H9 (cell line): ENCODE measurements at regions not wholly inside any gene's neighbourhood (a gene's known extent, or its start where the extent isn't known, plus 50 kb on each side); places are given as distances from the start of the nearest gene placed in this dataset.

ENCODE experiments used
- DNase-seq: peaks from one replicate; pipeline ENCODE4 v3.0.0-alpha.2; 2017
- H2AFZ ChIP-seq: one replicate; pipeline ENCODE4 v1.6.1; 2013; ENCODE audit warnings: mild to moderate bottlenecking, low read length, control low read depth, moderate library complexity
- H2AK5ac ChIP-seq: 2 replicates; pipeline ENCODE4 v1.6.1; 2013; ENCODE audit warnings: low read length, control low read depth, mixed read lengths; ENCODE audit not compliant: insufficient read length
- H2BK120ac ChIP-seq: one replicate; pipeline ENCODE4 v1.6.1; 2013; ENCODE audit warnings: low read depth, mild to moderate bottlenecking, low read length, control low read depth, inconsistent platforms; ENCODE audit not compliant: poor library complexity, severe bottlenecking
- H2BK12ac ChIP-seq: 2 replicates; pipeline ENCODE4 v1.6.1; 2013; ENCODE audit warnings: low read length, control low read depth, mixed read lengths, low read depth; ENCODE audit not compliant: insufficient read length
- H2BK15ac ChIP-seq: 2 replicates; pipeline ENCODE4 v1.6.1; 2013; ENCODE audit warnings: low read depth, low read length, control low read depth
- H2BK20ac ChIP-seq: one replicate; pipeline ENCODE4 v1.6.1; 2013; ENCODE audit warnings: low read depth, mild to moderate bottlenecking, low read length, control low read depth, inconsistent platforms; ENCODE audit not compliant: poor library complexity, severe bottlenecking
- H2BK5ac ChIP-seq: 2 replicates; pipeline ENCODE4 v1.6.1; 2013; ENCODE audit warnings: low read length, control low read depth, mixed read lengths; ENCODE audit not compliant: insufficient read length
- H3K14ac ChIP-seq: 2 replicates; pipeline ENCODE4 v1.6.1; 2013; ENCODE audit warnings: low read length, control low read depth; ENCODE audit not compliant: insufficient read depth
- H3K18ac ChIP-seq: 2 replicates; pipeline ENCODE4 v1.6.1; 2013; ENCODE audit warnings: low read depth, mild to moderate bottlenecking, mixed read lengths, low read length, control low read depth; ENCODE audit not compliant: insufficient read length
- H3K23ac ChIP-seq: 2 replicates; pipeline ENCODE4 v1.6.1; 2013; ENCODE audit warnings: low read length, control low read depth, mixed read lengths, low read depth; ENCODE audit not compliant: insufficient read length
- H3K23me2 ChIP-seq: 2 replicates; pipeline ENCODE4 v1.6.1; 2013; ENCODE audit warnings: low read depth, mild to moderate bottlenecking, mixed read lengths, low read length, control low read depth; ENCODE audit not compliant: insufficient read length, poor library complexity, severe bottlenecking
- H3K27ac ChIP-seq: 2 replicates; pipeline ENCODE4 v1.5.1; 2013; ENCODE audit warnings: low read length, control low read depth, mixed read lengths, low read depth; ENCODE audit not compliant: insufficient read length
- H3K27me3 ChIP-seq: 2 replicates; pipeline ENCODE4 v1.6.1; 2013; ENCODE audit warnings: low read length, control low read depth, inconsistent platforms; ENCODE audit not compliant: insufficient read depth
- H3K4ac ChIP-seq: 2 replicates; pipeline ENCODE4 v1.6.1; 2013; ENCODE audit warnings: low read depth, mild to moderate bottlenecking, control low read depth, inconsistent platforms, low read length, moderate library complexity
- H3K4me1 ChIP-seq: 2 replicates; pipeline ENCODE4 v1.6.1; 2013; ENCODE audit warnings: low read length, control low read depth, inconsistent platforms; ENCODE audit not compliant: insufficient read depth
- H3K4me2 ChIP-seq: 2 replicates; pipeline ENCODE4 v1.6.1; 2013; ENCODE audit warnings: low read length, control low read depth, mixed read lengths; ENCODE audit not compliant: insufficient read length, insufficient read depth
- H3K56ac ChIP-seq: 2 replicates; pipeline ENCODE4 v1.6.1; 2013; ENCODE audit warnings: low read depth, mild to moderate bottlenecking, mixed read lengths, low read length, control low read depth; ENCODE audit not compliant: insufficient read length
- H3K79me1 ChIP-seq: 2 replicates; pipeline ENCODE4 v1.6.1; 2013; ENCODE audit warnings: low read depth, mild to moderate bottlenecking, moderate library complexity, low read length, control low read depth, inconsistent platforms; ENCODE audit not compliant: insufficient read depth, poor library complexity, severe bottlenecking
- H3K79me2 ChIP-seq: 2 replicates; pipeline ENCODE4 v1.6.1; 2013; ENCODE audit warnings: low read length, control low read depth, inconsistent platforms; ENCODE audit not compliant: insufficient read depth
- H3K9ac ChIP-seq: 2 replicates; pipeline ENCODE4 v1.6.1; 2013; ENCODE audit warnings: low read length, control low read depth, mixed read lengths; ENCODE audit not compliant: insufficient read length; ENCODE audit errors: extremely low read depth
- H3K9me3 ChIP-seq: one replicate; pipeline ENCODE4 v1.6.1; 2013; ENCODE audit warnings: low read depth, low read length, inconsistent platforms; ENCODE audit not compliant: control insufficient read depth
- H3T11ph ChIP-seq: one replicate; pipeline ENCODE4 v1.6.1; 2013; ENCODE audit warnings: mild to moderate bottlenecking, low read length, control low read depth, inconsistent platforms
- H4K20me1 ChIP-seq: one replicate; pipeline ENCODE4 v1.6.1; 2013; ENCODE audit not compliant: control insufficient read depth, insufficient read length, insufficient read depth
- H4K5ac ChIP-seq: 2 replicates; pipeline ENCODE4 v1.6.1; 2013; ENCODE audit warnings: low read depth, mild to moderate bottlenecking, mixed read lengths, low read length, control low read depth; ENCODE audit not compliant: insufficient read length
- H4K8ac ChIP-seq: replicated peaks from 2 replicates; pipeline ENCODE4 v1.6.1; 2013; ENCODE audit warnings: low read length, control low read depth, mixed read lengths, low read depth; ENCODE audit not compliant: insufficient read length
- H4K91ac ChIP-seq: 2 replicates; pipeline ENCODE4 v1.6.1; 2013; ENCODE audit warnings: low read depth, mild to moderate bottlenecking, moderate library complexity, mixed read lengths, low read length, control low read depth; ENCODE audit not compliant: insufficient read length
- H3K27ac Mint-ChIP-seq, 3 experiments: 2 replicates in 2 of 3; 3 replicates in 1 of 3; pipeline ENCODE4 v1.8.0; 2020 to 2021; ENCODE audit warnings: mixed read lengths in 3 of 3, mild to moderate bottlenecking in 1 of 3, moderate library complexity in 1 of 3
- H3K27me3 Mint-ChIP-seq: 2 replicates; pipeline ENCODE4 v1.8.0; 2021; ENCODE audit warnings: low read depth, mild to moderate bottlenecking, moderate library complexity, mixed read lengths
- H3K36me3 Mint-ChIP-seq, 3 experiments: 2 replicates in 2 of 3; 3 replicates in 1 of 3; pipeline ENCODE4 v1.8.0; 2020 to 2021; ENCODE audit warnings: low read depth in 3 of 3, mixed read lengths in 3 of 3; ENCODE audit not compliant: insufficient read depth in 1 of 3
- H3K4me1 Mint-ChIP-seq, 2 experiments: 2 replicates each; pipeline ENCODE4 v1.8.0; 2020; ENCODE audit warnings: mixed read lengths in 2 of 2
- H3K4me3 Mint-ChIP-seq, 2 experiments: 2 replicates in 1 of 2; 3 replicates in 1 of 2; pipeline ENCODE4 v1.8.0; 2020 to 2021; ENCODE audit warnings: mild to moderate bottlenecking in 2 of 2, mixed read lengths in 2 of 2, moderate library complexity in 1 of 2
- H3K9me3 Mint-ChIP-seq, 2 experiments: 2 replicates in 1 of 2; 3 replicates in 1 of 2; pipeline ENCODE4 v1.8.0; 2020; ENCODE audit warnings: mild to moderate bottlenecking in 2 of 2, mixed read lengths in 2 of 2, moderate library complexity in 1 of 2
- WGBS: extraction: QIAGEN DNeasy Blood & Tissue Kit; methylation state at CpG from one replicate; pipeline ENCODE4 v1.1.7; 2013; ENCODE audit warnings: missing lambda C conversion rate, low lambda C conversion rate, mixed read lengths; ENCODE audit not compliant: insufficient read length; ENCODE audit errors: extremely low coverage; 5-methylcytosine and 5-hydroxymethylcytosine counted together
- TF ChIP-seq, protein P1 (sequence below): fragments of 200-600 bp; sonication (generic); conservative IDR thresholded peaks from 3 replicates; pipeline ENCODE4 v1.8.0; 2021; ENCODE audit warnings: antibody characterized with exemption, mild to moderate bottlenecking

DNA sequence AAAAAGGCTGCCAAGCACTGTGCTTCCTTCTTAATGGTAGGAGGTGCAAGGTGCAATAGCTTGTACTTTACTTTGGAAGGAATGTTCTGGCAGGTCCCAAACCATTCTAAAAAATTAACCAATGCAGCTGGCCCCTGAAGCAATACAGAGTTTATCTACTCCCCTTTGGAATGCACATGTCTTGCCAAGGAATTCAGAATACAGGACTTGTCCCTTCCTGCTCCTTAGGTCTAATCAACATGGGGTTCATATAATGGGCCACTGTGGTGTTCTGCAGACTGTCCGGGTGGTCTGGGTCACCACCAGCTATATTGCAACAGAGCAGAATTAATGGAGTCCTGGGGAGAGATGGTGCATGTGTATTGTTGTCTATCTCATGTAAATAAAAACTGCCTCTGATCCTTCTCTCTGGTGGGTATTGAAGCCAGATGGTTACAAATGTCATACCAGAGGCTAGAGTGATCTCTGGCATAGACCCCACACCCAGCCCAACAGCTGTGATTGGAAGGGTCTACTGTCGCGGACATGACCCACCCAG is 112.8 kb downstream of the RIPK4 start:
- Mint-ChIP-seq H3K4me1 (peaks cover 21 to 27% of the 10 kb centered on the region in 2 experiments), H3K27ac (no peak overlapping the region), H3K27me3 (peaks cover 2% of the 10 kb centered on the region; the same call in 1 of the 2 replicates), H3K36me3 (peaks cover 2 to 10% (median 4%) of the 10 kb centered on the region in 3 experiments; a peak in 3 of 7 replicates), H3K9me3 (peaks cover 7 to 9% of the 10 kb centered on the region in 2 experiments; a peak in 3 of 5 replicates), H3K4me3 (no peak overlapping the region)
- H3K79me1 ChIP-seq: no peaks in the 10 kb centered on the region
- H3K4ac ChIP-seq: no peak overlapping the region
- H3K4me1 ChIP-seq: no peaks in the 10 kb centered on the region; the same call in 1 of the 2 replicates
- no CpG with 5 or more reads among the region's 3 CpGs for WGBS
- TF ChIP-seq, protein P1, sequence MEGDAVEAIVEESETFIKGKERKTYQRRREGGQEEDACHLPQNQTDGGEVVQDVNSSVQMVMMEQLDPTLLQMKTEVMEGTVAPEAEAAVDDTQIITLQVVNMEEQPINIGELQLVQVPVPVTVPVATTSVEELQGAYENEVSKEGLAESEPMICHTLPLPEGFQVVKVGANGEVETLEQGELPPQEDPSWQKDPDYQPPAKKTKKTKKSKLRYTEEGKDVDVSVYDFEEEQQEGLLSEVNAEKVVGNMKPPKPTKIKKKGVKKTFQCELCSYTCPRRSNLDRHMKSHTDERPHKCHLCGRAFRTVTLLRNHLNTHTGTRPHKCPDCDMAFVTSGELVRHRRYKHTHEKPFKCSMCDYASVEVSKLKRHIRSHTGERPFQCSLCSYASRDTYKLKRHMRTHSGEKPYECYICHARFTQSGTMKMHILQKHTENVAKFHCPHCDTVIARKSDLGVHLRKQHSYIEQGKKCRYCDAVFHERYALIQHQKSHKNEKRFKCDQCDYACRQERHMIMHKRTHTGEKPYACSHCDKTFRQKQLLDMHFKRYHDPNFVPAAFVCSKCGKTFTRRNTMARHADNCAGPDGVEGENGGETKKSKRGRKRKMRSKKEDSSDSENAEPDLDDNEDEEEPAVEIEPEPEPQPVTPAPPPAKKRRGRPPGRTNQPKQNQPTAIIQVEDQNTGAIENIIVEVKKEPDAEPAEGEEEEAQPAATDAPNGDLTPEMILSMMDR: no peak
- DNase-seq: no peak
- no peaks in the 10 kb centered on the region for H3K9me3 ChIP-seq
- H2BK5ac ChIP-seq: no peak overlapping the region
- no peak overlapping the region for H3K56ac ChIP-seq
- H2BK20ac ChIP-seq: no peak overlapping the region
- no peak overlapping the region for H3K14ac ChIP-seq
- H3K23ac ChIP-seq: no peak overlapping the region
- H4K20me1 ChIP-seq: no peaks in the 10 kb centered on the region
- no peak overlapping the region for H3T11ph ChIP-seq
- H3K23me2 ChIP-seq: no peaks in the 10 kb centered on the region
- H3K27ac ChIP-seq: no peak overlapping the region
- H3K18ac ChIP-seq: no peak overlapping the region
- H4K91ac ChIP-seq: no peak overlapping the region
- H4K8ac ChIP-seq: no peak overlapping the region
- H3K27me3 ChIP-seq: no peaks in the 10 kb centered on the region
- no peak overlapping the region for H2AK5ac ChIP-seq
- no peaks in the 10 kb centered on the region for H3K79me2 ChIP-seq
- no peak overlapping the region for H2AFZ ChIP-seq
- H2BK15ac ChIP-seq: no peak overlapping the region
- H2BK120ac ChIP-seq: no peak overlapping the region
- no peak overlapping the region for H3K9ac ChIP-seq
- H2BK12ac ChIP-seq: no peak overlapping the region
- no peak overlapping the region for H4K5ac ChIP-seq
- H3K4me2 ChIP-seq: no peak overlapping the region
